IMR-90 (cell line): ENCODE measurements at regions not wholly inside any gene's neighbourhood (a gene's known extent, or its start where the extent isn't known, plus 50 kb on each side); places are given as distances from the start of the nearest gene placed in this dataset.

Experiments
- ATAC-seq: fragments of 200-7000 bp; cut with Tn5 transposase; 2 replicates; pipeline ENCODE4 v1.9.1; 2020; ENCODE audit warnings: low read depth, mild to moderate bottlenecking, moderate library complexity
- BruUV-seq: library from RNA; stranded (reverse); fragments of 400-500 nt; replicated peaks from 2 replicates; lab custom pipeline; 2021; lab: Mats Ljungman, UMichigan
- CTCF ChIA-PET: fragments of 300-600 bp; formaldehyde crosslinking; extraction: SDS; loops from one replicate; lab custom pipeline; 2021; ENCODE audit warnings: antibody characterized with exemption; lab: Yijun Ruan, JAX
- POLR2A ChIA-PET: fragments of 300-600 bp; sonication (Branson Sonifier 250); formaldehyde crosslinking; loops from one replicate; lab custom pipeline; 2022; ENCODE audit warnings: antibody characterized with exemption; ENCODE audit not compliant: unreplicated experiment; lab: Charles Lee
- DNase-seq: peaks from one replicate; pipeline ENCODE4 v3.0.0; 2013
- H2AFZ ChIP-seq: replicated peaks from 2 replicates; pipeline ENCODE3; 2013; ENCODE audit warnings: low read length, mild to moderate bottlenecking; ENCODE audit not compliant: poor library complexity
- H2AK5ac ChIP-seq: 2 replicates; pipeline ENCODE4 v1.6.1; 2013; ENCODE audit warnings: low read depth, low read length, inconsistent platforms
- H2AK9ac ChIP-seq: replicated peaks from 2 replicates; pipeline ENCODE3; 2013; ENCODE audit warnings: mild to moderate bottlenecking, low read depth, low read length, moderate library complexity; ENCODE audit not compliant: poor library complexity
- H2BK120ac ChIP-seq: 2 replicates; pipeline ENCODE4 v1.6.1; 2013; ENCODE audit warnings: low read depth, low read length, inconsistent platforms
- H2BK15ac ChIP-seq: 3 replicates; pipeline ENCODE4 v1.6.1; 2013; ENCODE audit warnings: low read depth, low read length, inconsistent platforms
- H2BK20ac ChIP-seq: 2 replicates; pipeline ENCODE4 v1.6.1; 2013; ENCODE audit warnings: low read depth, mild to moderate bottlenecking, inconsistent platforms, low read length, moderate library complexity
- H2BK5ac ChIP-seq: 2 replicates; pipeline ENCODE4 v1.6.1; 2013; ENCODE audit warnings: mild to moderate bottlenecking, low read depth, low read length, inconsistent platforms; ENCODE audit not compliant: poor library complexity, severe bottlenecking
- H3K14ac ChIP-seq: replicated peaks from 2 replicates; pipeline ENCODE4 v1.6.1; 2013; ENCODE audit warnings: low read depth, low read length, inconsistent platforms
- H3K18ac ChIP-seq: 2 replicates; pipeline ENCODE4 v1.6.1; 2013; ENCODE audit warnings: low read depth, low read length, control low read depth
- H3K23ac ChIP-seq: 2 replicates; pipeline ENCODE4 v1.6.1; 2013; ENCODE audit warnings: low read depth, low read length, inconsistent platforms
- H3K27ac ChIP-seq: 2 replicates; pipeline ENCODE4 v1.5.1; 2013; ENCODE audit warnings: mild to moderate bottlenecking, control low read depth, low read length; ENCODE audit not compliant: insufficient read depth
- H3K27me3 ChIP-seq: 2 replicates; pipeline ENCODE4 v1.6.1; 2013; ENCODE audit warnings: low read length; ENCODE audit not compliant: control insufficient read depth, insufficient read depth
- H3K36me3 ChIP-seq: 2 replicates; pipeline ENCODE4 v1.6.1; 2013; ENCODE audit warnings: low read length, mixed read lengths; ENCODE audit not compliant: control insufficient read depth, insufficient read depth
- H3K4ac ChIP-seq: 2 replicates; pipeline ENCODE4 v1.6.1; 2013; ENCODE audit warnings: low read depth, low read length, inconsistent platforms
- H3K4me1 ChIP-seq: 2 replicates; pipeline ENCODE4 v1.6.1; 2013; ENCODE audit warnings: low read length, mixed read lengths; ENCODE audit not compliant: control insufficient read depth, insufficient read depth
- H3K4me2 ChIP-seq: 2 replicates; pipeline ENCODE4 v1.6.1; 2013; ENCODE audit warnings: low read depth, mild to moderate bottlenecking, control low read depth, low read length, moderate library complexity
- H3K4me3 ChIP-seq: 2 replicates; pipeline ENCODE4 v1.5.1; 2013; ENCODE audit warnings: low read depth, mild to moderate bottlenecking, control low read depth, low read length, moderate library complexity; ENCODE audit not compliant: insufficient read depth
- H3K56ac ChIP-seq: 2 replicates; pipeline ENCODE4 v1.6.1; 2013; ENCODE audit warnings: low read length, inconsistent platforms; ENCODE audit not compliant: insufficient read depth; ENCODE audit errors: extremely low read depth
- H3K79me1 ChIP-seq, 2 experiments: 2 replicates each; pipeline ENCODE4 v1.6.1; 2013; ENCODE audit warnings: low read length in 2 of 2, inconsistent platforms in 1 of 2, low read depth in 1 of 2
- H3K9ac ChIP-seq: 2 replicates; pipeline ENCODE4 v1.6.1; 2013; ENCODE audit warnings: low read depth, low read length, control low read depth
- H3K9me1 ChIP-seq: 2 replicates; pipeline ENCODE4 v1.6.1; 2013; ENCODE audit warnings: low read length, inconsistent platforms; ENCODE audit not compliant: insufficient read depth
- H3K9me3 ChIP-seq: 2 replicates; pipeline ENCODE4 v1.6.1; 2013; ENCODE audit warnings: low read length; ENCODE audit not compliant: control insufficient read depth, insufficient read depth
- H4K20me1 ChIP-seq: 2 replicates; pipeline ENCODE4 v1.6.1; 2013; ENCODE audit warnings: low read length, inconsistent platforms; ENCODE audit not compliant: insufficient read depth
- H4K5ac ChIP-seq: 2 replicates; pipeline ENCODE4 v1.6.1; 2013; ENCODE audit warnings: mild to moderate bottlenecking, low read depth, low read length, control low read depth
- H4K8ac ChIP-seq, 2 experiments: 2 replicates each; pipeline ENCODE4 v1.6.1; 2013; ENCODE audit warnings: low read depth in 2 of 2, low read length in 2 of 2, control low read depth in 1 of 2, inconsistent platforms in 1 of 2
- H4K91ac ChIP-seq: 2 replicates; pipeline ENCODE4 v1.6.1; 2013; ENCODE audit warnings: low read depth, low read length, inconsistent platforms; ENCODE audit not compliant: insufficient read depth
- BHLHE40 ChIP-seq: fragments of 150-350 bp; IDR thresholded peaks from 2 replicates; pipeline ENCODE4 v1.6.1; 2016; ENCODE audit warnings: mild to moderate bottlenecking, low read depth, low read length
- CEBPB ChIP-seq: IDR thresholded peaks from 2 replicates; pipeline ENCODE4 v1.6.1; 2012; ENCODE audit warnings: low read depth, low read length, improper control_type of control experiment
- WGBS, 2 experiments: methylation state at CpG; one replicate each; pipeline versions ENCODE4 v1.1.5 to v1.1.7; 2013; ENCODE audit warnings: missing lambda C conversion rate in 2 of 2; ENCODE audit not compliant: insufficient read length in 1 of 2; ENCODE audit errors: extremely low coverage in 2 of 2; 5-methylcytosine and 5-hydroxymethylcytosine counted together
- dilution Hi-C: fragments of 300-500 bp; cut with HindIII; formaldehyde crosslinking; loops from one replicate; pipeline ENCODE4 v1.14.3; 2018; ENCODE audit warnings: low sequenced_read_pairs; ENCODE audit not compliant: unreplicated experiment
- in situ Hi-C: fragments of 300-500 bp; cut with MboI; formaldehyde crosslinking; loops from 3 replicates; pipeline ENCODE4 v1.14.3; 2019; ENCODE audit warnings: low sequenced_read_pairs, inconsistent platforms, mixed read lengths
- intact Hi-C: fragments of 100-400 bp; cut with micrococcal nuclease; formaldehyde crosslinking; loops from 2 replicates; pipeline ENCODE4 v1.10.0; 2022

- H3K9me3 ChIP-seq, result no peaks in the 10 kb centered on the region
- no TSS peak for BruUV-seq
- H4K91ac ChIP-seq, result no peak overlapping the region
- peaks cover 5% of the 10 kb centered on the region; the same call in 1 of the 2 replicates for H3K9me1 ChIP-seq
- in situ Hi-C loops, result no loop called here
- peaks cover 4% of the 10 kb centered on the region for H3K4me1 ChIP-seq
- ATAC-seq (no peak), DNase-seq (peak; percentile 49)
- no peak overlapping the region for H3K4me3 ChIP-seq
- no peaks in the 10 kb centered on the region for H3K36me3 ChIP-seq
- H2BK120ac ChIP-seq, result no peak overlapping the region
- H3K79me1 ChIP-seq, result no peaks in the 10 kb centered on the region
- no peak overlapping the region for H4K8ac ChIP-seq
- no peak overlapping the region for H4K5ac ChIP-seq
- no peak overlapping the region for H3K18ac ChIP-seq
- no peak overlapping the region for H3K9ac ChIP-seq
- H2BK20ac ChIP-seq, result no peak overlapping the region
- dilution Hi-C loops, result no loop called here
- H4K20me1 ChIP-seq, result no peaks in the 10 kb centered on the region
- H2AFZ ChIP-seq, result no peak overlapping the region
- H2BK5ac ChIP-seq, result no peak overlapping the region
- H3K4ac ChIP-seq, result no peak overlapping the region
- ChIA-PET POLR2A (no interaction called here), CTCF (no interaction called here)
- no peak overlapping the region for H2AK9ac ChIP-seq
- no peak overlapping the region for H2AK5ac ChIP-seq
- H2BK15ac ChIP-seq, result no peak overlapping the region
- H3K27ac ChIP-seq, result no peak overlapping the region
- H3K14ac ChIP-seq, result no peak overlapping the region
- TF ChIP-seq CEBPB (no peak), BHLHE40 (peak; percentile 44; the same call in 1 of the 2 replicates)
- WGBS, 2 experiments, result 0% methylated on average over 1 of the region's 4 CpGs; no CpG with 5 or more reads in 1 of the 2 experiments
- H3K56ac ChIP-seq, result no peak overlapping the region
- no peaks in the 10 kb centered on the region for H3K27me3 ChIP-seq
- intact Hi-C loops, result no loop called here
- H3K4me2 ChIP-seq, result no peak overlapping the region
- H3K23ac ChIP-seq, result no peak overlapping the region
Measured at GRCh38 chr2:150806336-150806735, 318.9 kb upstream of the RND3 start.
